Pancreas (tissue), 10 donors: ENCODE measurements at regions not wholly inside any gene's neighbourhood (a gene's known extent, or its start where the extent isn't known, plus 50 kb on each side); places are given as distances from the start of the nearest gene placed in this dataset.

Experiments used
- ATAC-seq, 4 donors: fragments of 200-7000 bp; cut with Tn5 transposase; one replicate each; pipeline versions ENCODE4 v1.8.0 to v1.9.1; 2020; ENCODE audit warnings: mild to moderate bottlenecking in 4 of 4, moderate library complexity in 4 of 4
- DNase-seq, 6 donors: peaks; one replicate each; pipeline ENCODE4 v3.0.0-alpha.2; 2020
- FAIRE-seq: peaks from 2 replicates; lab custom pipeline; 2012; peaks lifted over from hg19 to GRCh38; lab: Jason Lieb, UNC
- H3K27ac ChIP-seq, 4 donors: fragments of 200-600 bp; sonication (generic); 1 replicate in 3 of 4; 2 replicates in 1 of 4; pipeline versions ENCODE4 v1.5.0 to v1.8.0; 2020
- H3K27me3 ChIP-seq, 4 donors: fragments of 200-600 bp; one replicate each; pipeline ENCODE4 v1.8.0; 2021
- H3K36me3 ChIP-seq, 3 donors: fragments of 200-600 bp; sonication (generic) in 1 of 3; one replicate each; pipeline versions ENCODE4 v1.5.0 to v1.8.0; 2020 to 2021
- H3K4me1 ChIP-seq, 3 donors: fragments of 200-600 bp; one replicate each; pipeline ENCODE4 v1.8.0; 2021
- H3K4me3 ChIP-seq, 4 donors: fragments of 200-600 bp; sonication (generic) in 2 of 4; one replicate each; pipeline versions ENCODE4 v1.5.0 to v1.8.0; 2020 to 2021
- H3K9me3 ChIP-seq, 4 donors: fragments of 200-600 bp; one replicate each; pipeline ENCODE4 v1.8.0; 2021
- WGBS, 2 donors: extraction: QIAGEN DNeasy Blood & Tissue Kit; methylation state at CpG; one replicate each; pipeline ENCODE4 v1.1.7; 2013; 5-methylcytosine and 5-hydroxymethylcytosine counted together
- intact Hi-C, 3 donors: fragments of 100-400 bp; cut with DNase I; formaldehyde crosslinking; loops; one replicate each; pipeline versions ENCODE4 v1.11.1 to v1.14.2; 2022
- TF ChIP-seq, protein P1 (sequence below), 4 donors: fragments of 200-600 bp; sonication (generic) in 3 of 4; IDR thresholded peaks; one replicate each; pipeline versions ENCODE4 v1.5.0 to v1.8.0; 2021; ENCODE audit warnings: antibody characterized with exemption in 4 of 4
- donor health status: healthy with polysubstance abuse.
- donor health status: DM: no; HTN: no; CAD: no; lungs with moderate emphysema.
- donor health status: DM: no; HTN: no; CAD: no.
- donor health status: control.
- donor health status: control.
- donor health status: Bipolar disorder and iron deficiency.
- donor health status: DM: yes; HTN: yes; CAD: no.
- donor health status: DM: no; HTN: no; CAD: no.
- donor health status: DM: no; HTN: no; CAD: no.
- donor health status: DM: yes; HTN: yes; CAD: no.

DNA sequence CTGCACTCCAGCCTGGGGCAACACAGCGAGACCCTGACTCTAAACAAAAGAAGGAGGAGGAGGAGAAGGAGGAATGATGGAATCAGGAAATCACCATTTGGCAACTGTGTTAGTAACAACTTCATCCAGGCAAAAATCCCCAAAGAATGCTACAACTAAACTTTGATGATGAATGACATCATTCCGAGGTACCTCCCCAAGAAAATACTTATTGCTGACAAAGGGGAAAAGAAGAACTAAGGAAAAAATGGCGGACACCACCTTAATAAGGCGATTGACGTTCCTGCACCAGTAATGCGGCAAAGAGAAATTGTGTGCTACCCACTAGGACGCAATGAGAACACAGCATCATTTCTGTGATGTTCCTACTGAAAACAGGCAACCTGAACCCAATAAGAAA, 78.2 kb upstream of the SLC6A11 start:
- intact Hi-C loops: loop anchor here in 1 of 3 donors (2.0 kb wide), 1 partner anchor 395 kb away; no protein-coding TSS in a partner anchor
- peaks cover 0 to 5% (median 2%) of the 10 kb centered on the region in 4 donors for H3K27me3 ChIP-seq
- H3K9me3 ChIP-seq: no peaks in the 10 kb centered on the region
- ATAC-seq (no peak), DNase-seq (no peak), FAIRE-seq (no peak)
- no peak overlapping the region for H3K4me3 ChIP-seq
- H3K4me1 ChIP-seq: no peaks in the 10 kb centered on the region
- WGBS, 2 donors: 64 to 76% methylated on average over 7 of the region's 7 CpGs
- no peaks in the 10 kb centered on the region for H3K36me3 ChIP-seq
- H3K27ac ChIP-seq: no peak overlapping the region
- TF ChIP-seq, protein P1, sequence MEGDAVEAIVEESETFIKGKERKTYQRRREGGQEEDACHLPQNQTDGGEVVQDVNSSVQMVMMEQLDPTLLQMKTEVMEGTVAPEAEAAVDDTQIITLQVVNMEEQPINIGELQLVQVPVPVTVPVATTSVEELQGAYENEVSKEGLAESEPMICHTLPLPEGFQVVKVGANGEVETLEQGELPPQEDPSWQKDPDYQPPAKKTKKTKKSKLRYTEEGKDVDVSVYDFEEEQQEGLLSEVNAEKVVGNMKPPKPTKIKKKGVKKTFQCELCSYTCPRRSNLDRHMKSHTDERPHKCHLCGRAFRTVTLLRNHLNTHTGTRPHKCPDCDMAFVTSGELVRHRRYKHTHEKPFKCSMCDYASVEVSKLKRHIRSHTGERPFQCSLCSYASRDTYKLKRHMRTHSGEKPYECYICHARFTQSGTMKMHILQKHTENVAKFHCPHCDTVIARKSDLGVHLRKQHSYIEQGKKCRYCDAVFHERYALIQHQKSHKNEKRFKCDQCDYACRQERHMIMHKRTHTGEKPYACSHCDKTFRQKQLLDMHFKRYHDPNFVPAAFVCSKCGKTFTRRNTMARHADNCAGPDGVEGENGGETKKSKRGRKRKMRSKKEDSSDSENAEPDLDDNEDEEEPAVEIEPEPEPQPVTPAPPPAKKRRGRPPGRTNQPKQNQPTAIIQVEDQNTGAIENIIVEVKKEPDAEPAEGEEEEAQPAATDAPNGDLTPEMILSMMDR (IDR thresholded peaks at IDR 0.05): no peak

DNA sequence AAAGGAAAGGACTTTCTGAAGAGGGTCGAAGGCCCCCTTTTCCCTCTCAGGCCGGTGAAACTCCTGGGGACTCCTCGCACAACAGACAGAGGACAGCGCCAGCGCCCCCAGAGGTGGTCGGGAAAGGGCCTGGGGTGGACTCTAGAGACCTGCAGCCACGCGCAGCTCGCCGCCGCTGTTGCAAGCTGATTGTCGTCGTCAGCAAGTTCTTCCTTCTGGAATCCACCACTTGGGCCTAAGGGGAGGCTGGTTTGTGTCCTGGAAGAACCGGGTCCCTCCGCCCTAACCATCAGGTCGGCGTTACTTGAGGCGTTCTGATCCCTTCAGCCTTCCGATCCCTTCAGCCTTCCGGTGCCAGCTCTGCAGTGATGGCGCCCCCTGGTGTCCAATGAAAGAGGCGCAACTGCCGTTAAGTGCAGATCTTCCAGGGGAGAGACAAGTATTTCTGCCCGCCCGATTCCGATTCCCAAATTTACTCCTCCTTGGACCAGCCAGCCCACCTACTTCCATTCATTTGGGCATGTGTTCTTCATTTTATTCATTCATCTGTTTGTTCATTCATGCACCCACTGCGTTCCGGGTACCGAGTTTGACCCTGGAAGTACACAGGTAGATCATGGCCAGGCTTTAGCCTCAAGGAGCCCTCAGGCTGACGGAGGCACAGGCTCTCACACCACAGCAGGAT, 77.2 kb upstream of the SLC6A11 start:
- H3K27me3 ChIP-seq: peaks cover 0 to 5% (median 2%) of the 10 kb centered on the region in 4 donors
- H3K27ac ChIP-seq: no peak overlapping the region
- DNase-seq (peak; percentile 33 to 91 (median 74)), ATAC-seq (peak; percentile 68 to 94 (median 90)), FAIRE-seq (no peak)
- no peaks in the 10 kb centered on the region for H3K36me3 ChIP-seq
- intact Hi-C loops: loop anchor here in 1 of 3 donors (2.0 kb wide), 1 partner anchor 396 kb away; no protein-coding TSS in a partner anchor
- TF ChIP-seq, protein P1 (IDR thresholded peaks at IDR 0.05): peak; percentile 73 to 93 (median 86)
- H3K9me3 ChIP-seq: no peaks in the 10 kb centered on the region
- H3K4me1 ChIP-seq: no peaks in the 10 kb centered on the region
- H3K4me3 ChIP-seq: peak overlapping the region in 2 of 4 donors; percentile 28 to 34
- 1 to 2% methylated on average over 29 to 30 of the region's 30 CpGs for WGBS, 2 donors

GRCh38 chr3:10740954-10741353, 75.1 kb upstream of the SLC6A11 start:
- no peaks in the 10 kb centered on the region for H3K9me3 ChIP-seq
- no peaks in the 10 kb centered on the region for H3K4me1 ChIP-seq
- no peaks in the 10 kb centered on the region for H3K36me3 ChIP-seq
- WGBS, 2 donors: 34 to 52% methylated on average over 4 of the region's 4 CpGs
- no peak overlapping the region for H3K27ac ChIP-seq
- FAIRE-seq (no peak), ATAC-seq (no peak), DNase-seq (no peak)
- peaks cover 0 to 10% (median 3%) of the 10 kb centered on the region in 4 donors for H3K27me3 ChIP-seq
- TF ChIP-seq, protein P1 (IDR thresholded peaks at IDR 0.05): no peak
- intact Hi-C loops: loop anchor here in 2 of 3 donors (5.0 to 10.0 kb wide), 2 partner anchors 326 to 394 kb away; no protein-coding TSS in a partner anchor
- H3K4me3 ChIP-seq: no peak overlapping the region

DNA sequence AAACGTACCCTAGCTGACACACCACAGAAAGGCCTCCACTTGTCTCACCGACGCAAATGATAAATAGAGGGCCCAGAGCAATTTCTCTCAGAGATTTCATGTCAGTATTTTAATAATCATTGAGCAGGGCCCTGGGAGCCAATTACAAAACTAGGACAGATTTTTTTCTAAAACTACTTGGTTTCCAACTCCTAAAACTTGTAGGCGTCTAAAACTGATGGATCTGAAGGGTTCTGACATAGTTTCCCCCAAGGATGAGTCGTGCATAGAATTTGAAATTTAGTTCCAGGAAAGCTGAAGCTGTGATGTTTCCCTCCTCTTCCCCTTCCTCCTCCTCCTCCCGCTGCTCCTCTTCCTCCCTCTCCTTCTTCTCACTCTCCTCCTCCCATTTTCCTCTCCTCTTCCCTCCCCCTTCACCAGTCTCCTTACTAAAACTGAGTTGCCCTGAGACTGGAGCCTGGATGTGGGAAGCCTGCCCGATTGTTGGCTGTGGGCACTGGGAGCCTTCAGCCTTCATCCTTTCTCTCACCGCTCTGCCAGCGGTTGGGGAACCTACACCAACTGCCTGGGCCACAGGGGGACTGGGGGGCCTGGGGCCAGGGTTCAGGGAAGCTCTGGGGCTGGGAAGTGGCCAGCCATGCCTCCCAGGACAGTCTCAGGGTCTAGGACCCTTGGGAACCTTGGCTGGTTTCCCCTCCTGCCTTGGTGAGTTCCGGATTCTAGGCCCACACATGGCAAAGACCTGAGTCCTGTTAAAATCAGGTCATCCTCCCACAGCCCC, 73.9 kb upstream of the SLC6A11 start:
- Histone ChIP-seq H3K4me3 (no peak overlapping the region), H3K36me3 (no peaks in the 10 kb centered on the region), H3K4me1 (no peaks in the 10 kb centered on the region), H3K27me3 (peaks cover 0 to 10% (median 3%) of the 10 kb centered on the region in 4 donors), H3K27ac (no peak overlapping the region), H3K9me3 (no peaks in the 10 kb centered on the region)
- WGBS, 2 donors: 58 to 64% methylated on average over 10 of the region's 10 CpGs
- TF ChIP-seq, protein P1 (IDR thresholded peaks at IDR 0.05): no peak
- FAIRE-seq (no peak), ATAC-seq (no peak), DNase-seq (no peak)
- intact Hi-C loops: loop anchor here in 2 of 3 donors (5.0 to 10.0 kb wide), 2 partner anchors 327 to 395 kb away; no protein-coding TSS in a partner anchor
